HEK293 (cell line): ENCODE measurements at regions not wholly inside any gene's neighbourhood (a gene's known extent, or its start where the extent isn't known, plus 50 kb on each side); places are given as distances from the start of the nearest gene placed in this dataset.

ENCODE experiments used
- CTCF ChIP-seq: fragments of 450-650 bp; formaldehyde crosslinking; IDR thresholded peaks from 2 replicates; pipeline ENCODE4 v1.5.1; 2016; ENCODE audit warnings: missing biosample characterization, missing genetic modification characterization
- TCF7L2 ChIP-seq: IDR thresholded peaks from 2 replicates; pipeline ENCODE4 v1.6.1; 2011; ENCODE audit warnings: low read depth, mild to moderate bottlenecking, inconsistent platforms, low read length, moderate library complexity, borderline replicate concordance
- ZNF112 ChIP-seq: fragments of 450-650 bp; formaldehyde crosslinking; IDR thresholded peaks from 2 replicates; pipeline ENCODE4 v1.5.0; 2017; ENCODE audit warnings: missing biosample characterization, missing genetic modification characterization
- ZNF530 ChIP-seq: fragments of 450-650 bp; formaldehyde crosslinking; IDR thresholded peaks from 2 replicates; pipeline ENCODE4 v1.5.1; 2016; ENCODE audit warnings: low read depth, missing biosample characterization, missing genetic modification characterization
- ZNF621 ChIP-seq: fragments of 450-650 bp; formaldehyde crosslinking; IDR thresholded peaks from 2 replicates; pipeline ENCODE4 v1.5.1; 2017; ENCODE audit warnings: missing biosample characterization, missing genetic modification characterization
- ZNF639 ChIP-seq: fragments of 450-650 bp; formaldehyde crosslinking; IDR thresholded peaks from 2 replicates; pipeline ENCODE4 v1.5.1; 2016; ENCODE audit warnings: missing biosample characterization, missing genetic modification characterization
- ZNF76 ChIP-seq: fragments of 450-650 bp; formaldehyde crosslinking; IDR thresholded peaks from 2 replicates; pipeline ENCODE4; 2016; ENCODE audit warnings: low read depth, missing biosample characterization, missing genetic modification characterization, borderline replicate concordance
- ZNF785 ChIP-seq: fragments of 450-650 bp; formaldehyde crosslinking; IDR thresholded peaks from 2 replicates; pipeline ENCODE4 v1.5.1; 2016; ENCODE audit warnings: missing biosample characterization, missing genetic modification characterization
- ZSCAN18 ChIP-seq: fragments of 450-650 bp; formaldehyde crosslinking; IDR thresholded peaks from 2 replicates; pipeline ENCODE4 v1.5.1; 2016; ENCODE audit warnings: missing biosample characterization, missing genetic modification characterization

- TF ChIP-seq CTCF (no peak), ZNF76 (tag by site-specific recombination) (no peak), ZNF621 (tag by site-specific recombination) (no peak), ZNF639 (no peak), ZSCAN18 (tag by site-specific recombination) (no peak), TCF7L2 (no peak), ZNF785 (no peak), ZNF112 (tag by site-specific recombination) (no peak), ZNF530 (tag by site-specific recombination) (no peak)
Observed at GRCh38 chr1:195394567-195394966, 1213.7 kb downstream of the KCNT2 start.
